NCI-H2227 treated with DMSO at 0.1 percent for 48 hours (cell line): ENCODE measurements at regions not wholly inside any gene's neighbourhood (a gene's known extent, or its start where the extent isn't known, plus 50 kb on each side); places are given as distances from the start of the nearest gene placed in this dataset.
A peak's percentile ranks its signal among the peaks of the same experiment; 100 is the strongest.

ENCODE experiments used
- DNase-seq: peaks from one replicate; lab custom pipeline; 2025; lab: John Stamatoyannopoulos, UW

GRCh38 chr4:98758182-98758581 lies 99.8 kb upstream of the TSPAN5 start:
- DNase-seq, result no peak

GRCh38 chr4:98754736-98755135 lies 96.3 kb upstream of the TSPAN5 start:
- no peak for DNase-seq

- DNase-seq, result no peak
These were observed 90.8 kb upstream of the TSPAN5 start for GRCh38 chr4:98749206-98749605.

- DNase-seq, result no peak
These were observed 90.2 kb upstream of the TSPAN5 start for GRCh38 chr4:98748609-98749008.

- DNase-seq, result no peak
These were observed 89.1 kb upstream of the TSPAN5 start for GRCh38 chr4:98747393-98748091.

- no peak for DNase-seq
These were observed 88.5 kb upstream of the TSPAN5 start for GRCh38 chr4:98746936-98747335.

GRCh38 chr4:98746530-98746929 lies 88.1 kb upstream of the TSPAN5 start:
- DNase-seq, result no peak

- DNase-seq, result no peak
These were observed 87.0 kb upstream of the TSPAN5 start for GRCh38 chr4:98745366-98745765.

- no peak for DNase-seq
These were observed 86.2 kb upstream of the TSPAN5 start for GRCh38 chr4:98744372-98745150.

GRCh38 chr4:98741952-98742351 lies 83.5 kb upstream of the TSPAN5 start:
- DNase-seq, result no peak

GRCh38 chr4:98739751-98740150 lies 81.3 kb upstream of the TSPAN5 start:
- DNase-seq, result no peak

- DNase-seq, result no peak
These were observed 75.2 kb upstream of the TSPAN5 start for GRCh38 chr4:98733601-98734000.

- DNase-seq, result no peak
These were observed 70.5 kb upstream of the TSPAN5 start for GRCh38 chr4:98728871-98729270.

GRCh38 chr4:98728433-98728832 lies 70.0 kb upstream of the TSPAN5 start:
- DNase-seq, result no peak

- DNase-seq, result peak; percentile 28
These were observed 63.6 kb upstream of the TSPAN5 start for GRCh38 chr4:98722000-98722399.

- DNase-seq, result peak; percentile 90
These were observed 62.6 kb upstream of the TSPAN5 start for GRCh38 chr4:98720871-98721480.

- DNase-seq, result no peak
These were observed 58.4 kb upstream of the TSPAN5 start for GRCh38 chr4:98716796-98717195.

- DNase-seq, result no peak
These were observed 54.2 kb upstream of the TSPAN5 start for GRCh38 chr4:98712607-98713006.

GRCh38 chr4:98711526-98711925 lies 53.1 kb upstream of the TSPAN5 start:
- no peak for DNase-seq

GRCh38 chr4:98710831-98711230 lies 52.4 kb upstream of the TSPAN5 start:
- DNase-seq, result no peak
